Nephron (organoid): ENCODE measurements at regions not wholly inside any gene's neighbourhood (a gene's known extent, or its start where the extent isn't known, plus 50 kb on each side); places are given as distances from the start of the nearest gene placed in this dataset.

Experiments
- H3K27ac Mint-ChIP-seq, 3 experiments: 2 replicates each; pipeline ENCODE4 v1.8.0; 2020; ENCODE audit warnings: mixed read lengths in 3 of 3, mild to moderate bottlenecking in 2 of 3, moderate library complexity in 1 of 3
- H3K27me3 Mint-ChIP-seq: 2 replicates; pipeline ENCODE4 v1.8.0; 2021; ENCODE audit warnings: low read depth, mild to moderate bottlenecking, moderate library complexity, mixed read lengths
- H3K36me3 Mint-ChIP-seq: 2 replicates; pipeline ENCODE4 v1.8.0; 2020; ENCODE audit warnings: low read depth, mixed read lengths
- H3K4me1 Mint-ChIP-seq: 2 replicates; pipeline ENCODE4 v1.8.0; 2020; ENCODE audit warnings: mixed read lengths
- H3K4me3 Mint-ChIP-seq, 3 experiments: 2 replicates each; pipeline ENCODE4 v1.8.0; 2020; ENCODE audit warnings: mild to moderate bottlenecking in 3 of 3, mixed read lengths in 3 of 3, moderate library complexity in 2 of 3
- H3K9me3 Mint-ChIP-seq: 2 replicates; pipeline ENCODE4 v1.8.0; 2020; ENCODE audit warnings: mixed read lengths
- TF ChIP-seq, protein P1 (sequence below), 3 experiments: fragments of 200-600 bp; sonication (generic); IDR thresholded peaks; one replicate each; pipeline ENCODE4 v1.5.0; 2021; ENCODE audit warnings: antibody characterized with exemption in 3 of 3; ENCODE audit not compliant: unreplicated experiment in 3 of 3

DNA sequence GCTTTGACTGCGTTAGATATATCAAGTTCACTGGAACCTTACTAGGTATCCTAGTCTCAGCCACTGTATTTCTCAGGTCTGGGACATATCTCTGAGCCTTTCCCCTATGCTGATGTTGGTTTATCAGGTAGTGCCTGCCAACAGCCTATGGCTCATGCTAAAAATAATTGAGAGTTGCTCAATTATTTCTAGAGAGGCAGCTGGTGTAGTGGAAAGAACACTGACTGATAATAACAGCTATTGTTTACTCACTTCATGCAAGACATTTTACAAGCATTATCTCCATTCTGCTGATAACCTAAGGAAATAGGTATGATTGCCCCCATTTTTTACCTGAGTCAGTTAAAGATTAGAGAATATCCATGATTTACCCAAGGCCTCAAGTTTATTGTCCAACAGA is 231.4 kb downstream of the LRRN1 start:
- H3K27ac Mint-ChIP-seq = no peak overlapping the region
- no peaks in the 10 kb centered on the region for H3K36me3 Mint-ChIP-seq
- no peak overlapping the region for H3K4me3 Mint-ChIP-seq
- no peaks in the 10 kb centered on the region for H3K4me1 Mint-ChIP-seq
- no peaks in the 10 kb centered on the region for H3K9me3 Mint-ChIP-seq
- TF ChIP-seq, protein P1, sequence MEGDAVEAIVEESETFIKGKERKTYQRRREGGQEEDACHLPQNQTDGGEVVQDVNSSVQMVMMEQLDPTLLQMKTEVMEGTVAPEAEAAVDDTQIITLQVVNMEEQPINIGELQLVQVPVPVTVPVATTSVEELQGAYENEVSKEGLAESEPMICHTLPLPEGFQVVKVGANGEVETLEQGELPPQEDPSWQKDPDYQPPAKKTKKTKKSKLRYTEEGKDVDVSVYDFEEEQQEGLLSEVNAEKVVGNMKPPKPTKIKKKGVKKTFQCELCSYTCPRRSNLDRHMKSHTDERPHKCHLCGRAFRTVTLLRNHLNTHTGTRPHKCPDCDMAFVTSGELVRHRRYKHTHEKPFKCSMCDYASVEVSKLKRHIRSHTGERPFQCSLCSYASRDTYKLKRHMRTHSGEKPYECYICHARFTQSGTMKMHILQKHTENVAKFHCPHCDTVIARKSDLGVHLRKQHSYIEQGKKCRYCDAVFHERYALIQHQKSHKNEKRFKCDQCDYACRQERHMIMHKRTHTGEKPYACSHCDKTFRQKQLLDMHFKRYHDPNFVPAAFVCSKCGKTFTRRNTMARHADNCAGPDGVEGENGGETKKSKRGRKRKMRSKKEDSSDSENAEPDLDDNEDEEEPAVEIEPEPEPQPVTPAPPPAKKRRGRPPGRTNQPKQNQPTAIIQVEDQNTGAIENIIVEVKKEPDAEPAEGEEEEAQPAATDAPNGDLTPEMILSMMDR (IDR thresholded peaks at IDR 0.05; ENCODE audit: unreplicated experiment in 3 of 3) = no peak
- H3K27me3 Mint-ChIP-seq = no peaks in the 10 kb centered on the region

DNA sequence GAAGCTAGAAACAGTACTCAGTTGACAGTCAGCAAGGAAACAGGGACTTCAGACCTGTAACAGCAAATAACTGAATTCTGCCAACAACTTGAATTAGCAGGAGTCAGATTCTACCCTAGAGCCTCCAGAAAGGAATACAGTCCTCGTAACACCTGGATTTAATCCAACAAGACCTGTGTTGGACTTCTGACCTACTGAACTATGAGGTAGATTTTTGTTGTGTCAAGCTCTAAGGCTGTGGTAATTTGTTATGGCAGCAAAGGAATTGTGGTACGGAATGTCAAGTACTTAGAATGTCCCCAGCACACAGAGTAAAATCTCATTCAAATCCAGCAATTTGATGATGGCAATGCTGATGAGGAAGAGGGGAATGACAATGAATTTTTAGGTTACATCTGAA is 234.1 kb downstream of the LRRN1 start:
- Mint-ChIP-seq H3K4me1 (no peaks in the 10 kb centered on the region), H3K9me3 (no peaks in the 10 kb centered on the region), H3K36me3 (no peaks in the 10 kb centered on the region), H3K27ac (no peak overlapping the region), H3K4me3 (no peak overlapping the region), H3K27me3 (no peaks in the 10 kb centered on the region)
- TF ChIP-seq, protein P1 (IDR thresholded peaks at IDR 0.05; ENCODE audit: unreplicated experiment in 3 of 3) = no peak

- Mint-ChIP-seq H3K4me1 (no peaks in the 10 kb centered on the region), H3K36me3 (no peaks in the 10 kb centered on the region), H3K4me3 (no peak overlapping the region), H3K27me3 (no peaks in the 10 kb centered on the region), H3K27ac (no peak overlapping the region), H3K9me3 (no peaks in the 10 kb centered on the region)
- TF ChIP-seq, protein P1 (IDR thresholded peaks at IDR 0.05; ENCODE audit: unreplicated experiment in 3 of 3) = no peak
Observed at GRCh38 chr3:4036046-4036445, 236.8 kb downstream of the LRRN1 start.

- no peak overlapping the region for H3K4me3 Mint-ChIP-seq
Observed at GRCh38 chr3:4038351-4038750, 239.1 kb downstream of the LRRN1 start.

GRCh38 chr3:4042070-4042469 is 242.8 kb downstream of the LRRN1 start:
- Mint-ChIP-seq H3K27ac (no peak overlapping the region), H3K4me3 (no peak overlapping the region), H3K9me3 (no peaks in the 10 kb centered on the region), H3K36me3 (no peaks in the 10 kb centered on the region), H3K4me1 (no peaks in the 10 kb centered on the region), H3K27me3 (peaks cover 3% of the 10 kb centered on the region)
- TF ChIP-seq, protein P1 (IDR thresholded peaks at IDR 0.05; ENCODE audit: unreplicated experiment in 3 of 3) = no peak

More at GRCh38 chr3:4038351-4038750, 239.1 kb downstream of the LRRN1 start:
- Mint-ChIP-seq H3K4me1 (no peaks in the 10 kb centered on the region), H3K27ac (no peak overlapping the region), H3K36me3 (no peaks in the 10 kb centered on the region), H3K9me3 (no peaks in the 10 kb centered on the region), H3K27me3 (peaks cover 3% of the 10 kb centered on the region)
- TF ChIP-seq, protein P1 (IDR thresholded peaks at IDR 0.05; ENCODE audit: unreplicated experiment in 3 of 3) = no peak

GRCh38 chr3:4042869-4043268 is 243.6 kb downstream of the LRRN1 start:
- Mint-ChIP-seq H3K36me3 (no peaks in the 10 kb centered on the region), H3K4me1 (no peaks in the 10 kb centered on the region), H3K27me3 (peaks cover 3% of the 10 kb centered on the region), H3K4me3 (no peak overlapping the region), H3K27ac (no peak overlapping the region), H3K9me3 (no peaks in the 10 kb centered on the region)
- TF ChIP-seq, protein P1 (IDR thresholded peaks at IDR 0.05; ENCODE audit: unreplicated experiment in 3 of 3) = no peak
